NCI-H748 (cell line): ENCODE measurements at regions not wholly inside any gene's neighbourhood (a gene's known extent, or its start where the extent isn't known, plus 50 kb on each side); places are given as distances from the start of the nearest gene placed in this dataset.

Experiments
- DNase-seq: peaks from one replicate; lab custom pipeline; 2025; ENCODE audit not compliant: unreplicated experiment; lab: John Stamatoyannopoulos, UW

DNA sequence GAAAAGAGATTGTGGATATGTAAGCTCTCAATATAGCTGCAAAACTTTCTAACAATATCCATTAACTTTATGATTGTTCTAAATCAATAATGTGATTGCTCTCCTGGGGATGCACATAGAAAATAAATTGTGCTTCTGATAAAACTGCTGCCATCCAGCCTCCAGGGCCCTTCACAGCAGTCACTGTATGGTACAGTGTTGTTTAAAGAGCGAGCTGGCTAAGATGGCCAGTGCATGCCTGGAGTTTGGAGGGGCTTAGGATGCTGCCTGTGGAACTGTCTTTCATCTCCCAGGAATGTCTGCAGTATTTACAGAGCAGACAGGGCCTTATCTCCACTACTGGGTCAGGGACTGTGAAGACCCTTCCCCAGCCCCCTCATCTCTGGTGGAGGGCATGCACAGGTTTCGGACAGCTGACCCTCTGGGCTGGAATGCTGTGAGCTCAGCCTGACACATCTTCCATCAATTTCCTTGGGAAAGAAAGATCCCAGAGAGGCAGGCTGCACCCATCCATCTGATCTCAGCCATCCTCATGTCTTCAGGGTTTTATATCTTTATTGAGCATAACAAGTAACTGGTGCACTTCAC is 137.0 kb downstream of the PLPP3 start:
- DNase-seq = no peak

DNA sequence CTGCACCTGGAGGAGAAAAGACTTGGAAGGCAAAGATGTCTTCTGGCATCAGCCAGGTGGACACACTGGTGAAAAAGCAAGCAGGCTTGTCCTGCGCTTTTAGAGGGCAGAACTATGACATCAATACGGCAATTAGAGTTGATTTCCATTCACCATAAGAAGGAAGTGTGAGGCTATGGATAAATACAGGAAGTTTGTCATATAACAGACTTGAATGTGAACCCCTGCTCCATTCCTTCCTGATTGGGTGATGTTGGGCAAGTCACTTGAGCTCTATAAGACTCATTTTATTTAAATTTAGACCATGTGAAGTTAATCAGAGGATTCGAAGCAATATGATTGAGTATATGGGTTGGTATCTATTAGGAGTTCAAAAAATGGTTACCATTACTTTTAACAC is 137.8 kb downstream of the PLPP3 start:
- DNase-seq = no peak

DNA sequence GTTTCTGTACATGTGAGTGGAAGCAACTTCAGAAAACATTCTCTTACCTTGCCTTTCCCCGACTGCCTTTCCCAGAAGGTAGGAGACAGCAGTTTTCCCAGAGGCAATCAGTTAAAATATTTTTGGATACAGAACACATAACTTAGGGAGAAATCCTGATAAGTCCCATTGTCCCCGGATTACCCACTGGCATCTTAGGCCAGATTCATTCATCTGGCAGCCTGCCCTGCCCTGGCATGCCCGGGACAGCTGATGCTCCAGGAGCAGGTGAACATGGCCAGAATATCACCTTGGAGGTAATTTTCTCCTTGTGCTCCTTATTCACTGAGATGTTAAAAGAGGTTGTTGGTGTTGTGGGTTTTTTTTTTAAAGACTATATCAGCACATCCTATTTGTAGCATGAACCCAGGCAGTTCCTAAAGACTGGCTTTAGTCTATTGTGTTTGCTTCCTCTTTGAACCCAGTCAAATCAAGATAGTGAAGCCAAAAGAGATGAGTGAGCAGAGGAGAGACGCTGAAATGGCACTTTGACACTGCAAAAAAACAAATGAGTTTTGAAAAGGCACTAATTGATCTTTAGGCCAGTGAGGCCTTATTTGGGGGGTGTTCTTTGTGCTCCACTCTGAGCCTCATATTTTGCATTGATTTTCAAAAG is 139.6 kb downstream of the PLPP3 start:
- no peak for DNase-seq

DNA sequence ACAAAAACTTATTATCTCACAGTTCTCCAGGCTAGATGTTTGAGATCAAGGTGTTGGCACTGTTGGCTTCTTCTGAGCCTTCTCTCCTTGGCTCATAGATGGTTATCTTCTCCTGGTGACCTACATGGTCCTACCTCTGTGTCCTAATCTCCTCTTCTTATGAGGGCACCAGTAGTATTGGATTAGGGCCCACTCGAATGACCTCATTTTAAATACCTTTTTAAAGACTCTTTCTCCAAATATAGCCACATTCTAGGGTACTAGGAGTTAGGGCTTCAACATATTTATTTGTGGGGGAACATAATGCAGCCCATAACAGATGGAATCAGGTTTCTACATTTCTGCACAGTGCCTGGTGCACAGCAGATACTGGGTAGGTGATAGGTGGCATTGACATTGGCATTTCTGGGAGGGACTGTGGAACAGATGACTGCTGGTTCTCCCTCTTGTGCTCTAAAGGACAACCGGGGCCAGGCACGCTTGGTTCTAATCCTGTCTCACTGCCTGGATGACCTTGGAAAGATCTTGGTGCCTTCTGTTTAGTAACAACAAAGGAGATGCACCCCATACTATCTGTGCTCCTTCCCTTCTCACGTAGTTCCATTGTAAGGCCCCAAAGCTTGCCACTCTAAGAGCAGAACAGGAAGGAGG is 140.3 kb downstream of the PLPP3 start:
- DNase-seq = no peak

DNA sequence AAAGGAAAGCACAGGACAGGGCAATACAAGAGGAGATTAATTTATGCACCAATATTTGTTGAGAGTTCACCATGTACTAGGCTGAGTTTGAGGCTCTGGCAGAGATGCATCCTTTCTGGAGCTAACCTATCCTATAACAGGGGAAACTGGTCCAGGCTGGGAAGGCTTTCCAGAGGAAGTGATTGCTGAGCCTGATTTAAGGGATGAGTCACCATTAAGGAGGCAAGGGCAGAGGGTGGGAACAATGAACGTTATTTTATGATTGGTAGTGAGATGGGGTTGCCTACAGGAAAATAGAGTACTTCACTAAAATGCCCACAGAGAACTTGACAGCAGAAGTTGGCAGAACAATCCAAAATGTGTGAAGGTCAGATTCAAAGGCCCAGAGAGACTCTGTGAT is 141.4 kb downstream of the PLPP3 start:
- DNase-seq = no peak

DNA sequence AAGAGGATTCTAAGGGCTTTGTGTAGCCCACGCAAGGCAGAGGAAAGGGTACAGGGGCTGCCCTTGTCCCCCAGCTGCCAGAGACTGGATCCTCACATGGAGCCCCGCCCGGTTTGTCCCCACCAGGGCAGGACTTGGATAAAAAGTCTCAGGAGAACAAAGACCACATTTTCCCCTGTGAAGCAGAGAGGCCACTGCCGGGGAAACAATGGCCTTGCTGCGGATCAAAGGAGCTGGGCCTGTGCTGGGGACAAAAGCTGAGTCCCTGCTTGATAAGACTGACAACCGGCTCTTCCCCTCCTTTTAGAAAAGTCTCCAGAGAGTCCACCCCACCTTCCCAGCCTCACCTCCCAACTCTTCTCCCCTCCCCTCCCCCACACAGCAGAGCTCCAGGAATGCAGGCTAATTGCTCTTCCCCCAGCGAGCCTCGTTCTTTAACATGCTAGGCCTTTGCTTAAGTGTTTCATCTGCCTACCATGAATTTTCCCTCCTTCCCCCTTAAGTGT is 142.4 kb downstream of the PLPP3 start:
- DNase-seq = no peak

DNA sequence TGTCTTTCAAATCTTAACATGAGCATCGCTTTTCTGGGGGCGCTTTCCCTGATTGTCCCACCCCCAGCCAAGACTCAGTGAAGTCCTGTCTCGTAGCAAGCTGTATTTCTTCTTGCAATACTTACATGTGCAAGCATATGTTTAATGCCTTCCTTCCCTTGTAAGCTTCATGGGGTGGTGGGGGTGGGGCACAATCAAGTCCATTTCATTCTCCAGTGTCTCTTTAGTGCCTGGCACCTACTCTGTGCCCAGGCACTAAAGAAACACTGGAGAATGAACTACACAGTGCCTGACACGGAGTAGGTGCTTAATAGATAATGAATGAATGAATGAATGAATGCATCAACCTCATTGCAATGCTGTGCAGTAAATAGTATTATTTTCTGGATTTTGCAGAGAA is 143.1 kb downstream of the PLPP3 start:
- DNase-seq = no peak

DNA sequence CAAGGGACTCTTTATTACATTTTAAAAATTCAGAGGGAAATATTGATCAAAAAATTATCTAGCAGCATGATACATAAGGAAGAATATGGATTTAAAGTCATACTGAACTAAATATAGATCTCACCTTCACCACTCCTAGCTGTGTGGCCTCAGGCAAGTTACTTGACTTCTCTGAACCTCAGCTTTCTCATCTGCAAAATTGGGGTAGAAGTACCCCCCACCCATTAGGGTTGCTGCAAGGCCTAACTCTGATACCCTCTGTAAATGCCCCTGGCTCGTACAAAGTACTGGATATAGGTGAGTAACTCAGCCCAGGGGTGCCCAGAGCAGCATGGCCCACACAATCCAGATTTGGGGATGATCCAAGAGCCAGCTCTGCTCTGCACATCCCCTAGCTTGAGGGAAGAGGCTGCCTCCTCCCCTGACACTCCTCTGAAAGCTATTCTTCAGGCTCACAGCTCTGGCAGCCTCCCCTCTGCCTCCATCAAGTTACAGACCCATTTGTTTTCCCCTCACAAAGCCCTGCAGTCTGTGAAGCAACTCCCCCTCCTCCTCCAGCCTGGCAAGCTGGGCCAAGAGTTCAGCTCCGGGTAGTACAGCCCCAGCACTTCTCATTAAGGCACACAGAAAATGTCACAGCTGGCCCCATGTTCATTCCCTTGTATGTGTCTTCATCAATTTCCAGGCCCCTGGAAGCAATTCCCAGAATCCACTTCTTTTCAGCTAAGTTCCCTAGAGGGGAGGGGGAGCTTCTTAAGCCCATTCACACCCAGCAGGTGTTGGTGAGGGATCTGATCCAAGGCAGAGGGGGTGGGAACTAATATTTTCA is 143.7 kb downstream of the PLPP3 start:
- no peak for DNase-seq

DNA sequence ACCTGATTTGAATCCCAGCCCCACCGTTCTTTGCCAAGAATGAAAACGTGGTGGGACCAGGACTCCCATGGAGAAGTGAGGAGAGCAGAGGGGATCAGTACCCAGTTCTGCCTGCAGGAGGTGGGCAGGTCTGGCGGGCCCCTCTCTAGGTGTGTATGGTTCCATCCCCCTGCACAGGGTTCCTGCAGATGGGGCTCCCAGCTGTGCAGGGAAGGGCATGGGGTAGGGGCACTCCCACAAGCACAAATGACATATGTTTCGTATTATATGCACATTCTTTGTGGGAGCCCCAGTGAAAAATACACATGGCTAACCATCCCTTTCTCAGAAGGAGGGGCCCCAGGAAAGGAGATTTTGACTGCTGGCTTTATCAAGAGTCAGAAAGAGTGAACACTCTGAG is 144.6 kb downstream of the PLPP3 start:
- no peak for DNase-seq

DNA sequence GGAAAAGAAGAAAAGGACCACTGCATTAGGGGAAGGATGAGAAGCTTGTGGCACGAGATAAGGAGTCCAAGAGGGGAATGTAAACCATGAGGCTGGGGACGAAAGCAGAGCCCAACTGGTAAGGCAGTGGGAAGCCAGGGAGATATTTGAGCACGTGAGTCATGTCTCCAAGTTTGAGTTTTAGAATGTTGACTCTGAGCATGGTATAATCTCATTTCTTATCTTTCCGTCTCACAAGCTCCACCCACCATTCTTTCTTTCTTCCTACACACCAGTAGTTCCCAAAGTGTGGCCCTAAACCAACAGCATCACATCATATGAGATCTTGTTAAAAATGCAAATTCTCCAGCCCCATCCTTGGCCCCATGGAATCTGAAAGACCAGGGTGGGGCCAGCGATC is 145.3 kb downstream of the PLPP3 start:
- DNase-seq = no peak

DNA sequence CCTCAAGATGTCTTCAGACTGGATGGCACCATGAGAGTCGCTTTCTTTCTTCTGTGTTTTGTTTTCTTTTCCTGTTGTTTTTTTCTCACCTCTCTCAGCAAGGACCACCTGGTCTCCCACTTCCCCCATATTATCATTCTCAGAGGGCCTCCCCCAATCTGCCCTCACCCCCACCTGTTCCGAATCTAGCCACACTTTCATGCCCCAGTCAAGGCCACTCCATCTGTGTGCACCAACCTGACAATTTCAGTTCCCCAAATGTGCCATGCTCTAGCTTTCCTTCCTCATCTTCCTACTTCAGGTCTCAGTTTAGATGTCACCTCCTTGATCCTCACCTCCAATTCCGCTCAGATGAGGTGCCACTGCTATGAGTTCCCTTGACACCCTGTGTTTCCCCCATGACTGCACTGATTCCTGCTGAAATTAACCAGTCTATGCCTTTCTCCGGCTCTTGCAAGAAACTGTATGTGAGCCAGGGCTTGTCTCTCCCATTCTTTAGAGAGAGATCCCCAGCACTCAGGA is 146.2 kb downstream of the PLPP3 start:
- DNase-seq = no peak

DNA sequence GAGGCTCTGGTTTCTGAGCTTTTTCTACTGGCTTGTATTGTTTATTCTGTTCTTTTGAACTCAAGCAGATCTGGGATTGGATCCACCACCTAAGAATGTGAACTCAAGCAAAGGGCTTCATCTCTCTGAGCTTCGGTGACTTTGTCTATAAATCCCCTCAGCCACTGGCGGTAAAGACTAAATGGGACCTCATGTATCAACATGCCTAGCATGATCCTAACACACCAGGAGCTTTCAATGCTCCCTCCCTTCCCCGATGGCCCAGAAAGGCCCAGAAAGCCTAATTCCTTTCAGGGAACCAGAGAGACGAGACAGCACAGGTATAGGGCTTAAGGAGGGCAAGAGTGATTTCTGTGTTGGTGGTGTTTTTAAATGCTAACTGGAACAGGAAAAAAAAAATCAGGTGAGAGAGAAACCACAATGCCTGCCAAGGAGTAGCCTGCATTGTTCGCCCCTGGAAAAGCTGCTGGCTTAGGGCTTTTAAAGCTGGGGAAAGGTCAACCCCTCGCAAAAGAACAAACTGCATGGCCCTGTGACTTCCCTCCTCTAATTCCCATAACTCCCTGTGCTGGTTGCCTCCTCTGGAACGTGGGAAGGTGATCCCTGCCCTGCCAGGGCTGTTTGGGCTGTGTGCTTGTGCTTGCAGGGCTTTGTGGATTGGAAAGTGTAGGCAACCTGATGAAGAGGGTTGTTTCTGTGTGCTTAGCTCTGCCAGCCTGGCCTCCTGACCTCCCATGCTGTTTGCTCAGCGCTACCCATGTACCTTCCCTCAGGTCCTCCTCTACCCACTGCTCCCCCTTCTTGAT is 147.0 kb downstream of the PLPP3 start:
- DNase-seq = no peak

DNA sequence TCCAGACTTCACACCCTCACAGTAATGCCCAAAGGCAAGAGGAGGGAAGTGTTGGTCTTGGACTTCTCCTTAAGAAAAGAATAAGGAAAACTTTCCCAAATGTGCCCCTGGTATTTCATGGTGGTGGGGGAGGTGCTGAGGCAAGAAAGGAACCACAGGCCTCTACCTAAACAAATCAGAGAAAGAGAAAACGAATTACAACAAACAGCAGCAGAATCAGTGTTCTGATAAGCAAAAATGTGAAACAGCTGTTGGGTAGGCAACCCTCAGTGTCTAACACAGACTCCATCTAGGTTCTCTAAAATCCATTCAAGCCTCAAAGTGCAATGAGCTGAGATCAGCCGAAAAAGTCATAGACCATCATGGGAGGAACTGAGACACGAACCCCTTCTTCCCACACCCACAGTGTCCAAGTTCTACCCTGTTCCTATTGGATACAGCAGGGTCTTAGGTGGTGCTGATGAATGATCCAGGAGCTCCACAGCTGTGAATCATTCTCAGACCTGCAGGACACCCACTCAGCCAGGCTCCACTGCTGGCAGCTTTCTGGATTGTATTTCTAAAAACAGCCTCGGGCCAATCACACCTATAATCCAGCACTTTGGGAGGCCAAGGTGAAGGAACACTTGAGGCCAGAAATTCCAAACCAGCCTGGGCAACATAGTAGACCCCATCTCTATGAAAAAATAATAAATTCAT is 149.1 kb downstream of the PLPP3 start:
- no peak for DNase-seq

DNA sequence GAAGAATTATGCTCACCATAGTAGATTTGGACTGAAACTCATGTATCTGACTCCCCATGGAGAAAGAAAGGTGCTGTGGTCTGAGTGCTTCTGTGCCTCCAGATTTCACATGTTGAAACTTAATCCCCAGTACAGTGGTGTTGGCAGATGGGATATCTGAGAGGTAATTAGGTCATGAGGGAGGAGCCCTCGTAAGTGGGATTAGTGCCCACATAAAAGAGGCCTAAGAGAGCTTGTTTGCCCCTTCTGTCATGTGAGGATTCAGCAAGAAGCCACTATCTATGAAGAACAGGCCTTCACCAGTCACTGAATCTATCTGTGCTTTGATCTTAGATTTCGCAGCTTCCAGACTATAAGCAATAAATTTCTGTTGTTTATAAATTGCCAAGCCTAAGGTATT is 150.1 kb downstream of the PLPP3 start:
- no peak for DNase-seq

DNA sequence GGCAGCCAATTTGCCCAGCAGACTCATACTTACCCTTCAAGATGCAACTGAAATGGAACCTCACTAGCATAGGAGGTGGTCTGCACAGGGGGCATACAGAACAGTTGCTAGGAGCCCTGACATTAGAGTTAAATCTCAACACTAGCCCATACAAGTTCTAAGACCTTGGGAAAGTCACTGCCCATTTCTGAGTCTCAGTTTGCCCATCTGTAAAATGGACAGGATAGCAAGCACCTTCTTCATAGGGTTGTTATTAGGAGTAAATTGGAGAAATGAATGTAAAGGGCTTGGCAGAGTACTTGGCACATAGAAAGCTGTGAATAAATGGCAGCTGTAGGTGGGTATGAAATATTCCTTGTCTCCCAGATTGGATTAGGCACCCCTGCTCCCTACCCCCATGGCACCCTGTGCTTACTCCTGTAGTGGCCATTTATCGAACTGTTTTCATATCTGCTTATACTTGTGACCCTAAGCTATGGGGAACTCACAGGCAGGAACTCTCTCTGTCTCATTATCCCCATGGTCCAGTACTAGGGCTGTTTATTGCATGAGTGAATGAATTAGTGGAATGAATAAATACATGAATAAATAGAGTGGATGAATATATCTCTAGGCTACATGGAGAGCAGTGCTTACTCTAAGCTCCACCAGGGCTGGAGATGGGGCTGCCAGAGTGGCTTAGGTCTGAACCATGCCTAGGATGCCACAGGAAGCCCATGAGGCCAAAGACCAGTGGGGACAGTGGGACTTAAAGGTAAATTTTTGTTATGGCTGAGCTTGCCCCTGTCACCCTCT is 152.6 kb downstream of the PLPP3 start:
- no peak for DNase-seq

DNA sequence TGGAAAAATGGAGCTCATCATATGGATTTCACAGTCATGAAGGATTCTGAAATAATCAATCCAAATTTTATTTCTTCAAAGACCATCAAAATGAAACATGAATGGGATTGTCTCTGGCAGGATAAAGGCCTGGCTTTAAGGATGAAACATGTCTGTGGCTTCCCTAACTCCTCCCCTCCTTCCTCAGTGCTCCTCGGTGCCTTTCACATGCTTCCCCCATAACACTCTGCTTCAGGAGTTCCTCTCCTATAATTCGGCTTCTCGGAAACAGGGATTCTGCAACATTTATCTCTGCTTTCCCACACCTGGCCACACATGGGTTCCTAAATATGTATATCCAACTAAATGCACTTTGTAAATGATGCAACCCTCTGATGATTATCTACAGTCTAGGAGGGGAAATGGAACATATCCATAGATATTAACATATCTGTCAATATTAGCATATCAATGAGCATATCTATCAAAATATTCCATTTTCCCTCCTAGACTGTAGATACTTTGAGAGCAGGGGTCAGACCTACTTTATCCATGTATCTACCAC is 153.8 kb downstream of the PLPP3 start:
- no peak for DNase-seq

DNA sequence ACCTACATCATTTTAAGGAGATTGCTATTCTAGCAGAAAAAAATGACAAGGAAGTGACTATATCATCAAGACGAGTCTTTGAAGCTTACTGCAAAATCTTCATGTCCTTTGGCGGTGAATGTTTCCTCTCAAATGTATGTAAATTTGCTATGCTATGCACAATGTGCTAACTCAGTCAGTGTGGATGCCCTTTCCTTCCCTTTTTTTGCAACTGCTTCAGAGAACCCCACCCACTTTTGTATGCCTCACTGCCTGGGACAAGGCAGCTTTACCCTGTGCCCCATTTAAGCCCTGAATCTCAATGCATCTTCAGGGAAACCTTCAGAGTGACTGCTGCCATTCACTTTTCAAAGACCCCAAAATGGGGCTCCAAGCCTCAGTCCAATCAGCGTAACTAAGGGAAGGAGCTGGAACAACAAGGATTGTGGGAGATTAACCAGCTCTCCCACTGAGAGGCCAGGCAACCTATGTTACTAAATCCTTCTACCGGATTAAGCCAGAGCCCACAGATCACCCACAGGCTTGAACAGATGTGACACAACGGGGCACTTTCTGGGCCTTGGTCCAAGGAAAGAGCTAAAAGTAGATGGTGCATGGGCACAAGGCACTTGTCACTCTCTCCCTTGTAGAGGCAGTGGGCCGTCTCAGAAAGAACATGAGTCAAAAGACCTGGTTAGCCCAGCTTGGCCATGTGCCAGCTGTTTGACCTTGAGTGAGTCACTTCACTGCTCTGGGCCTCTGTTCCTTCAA is 154.4 kb downstream of the PLPP3 start:
- DNase-seq = no peak

DNA sequence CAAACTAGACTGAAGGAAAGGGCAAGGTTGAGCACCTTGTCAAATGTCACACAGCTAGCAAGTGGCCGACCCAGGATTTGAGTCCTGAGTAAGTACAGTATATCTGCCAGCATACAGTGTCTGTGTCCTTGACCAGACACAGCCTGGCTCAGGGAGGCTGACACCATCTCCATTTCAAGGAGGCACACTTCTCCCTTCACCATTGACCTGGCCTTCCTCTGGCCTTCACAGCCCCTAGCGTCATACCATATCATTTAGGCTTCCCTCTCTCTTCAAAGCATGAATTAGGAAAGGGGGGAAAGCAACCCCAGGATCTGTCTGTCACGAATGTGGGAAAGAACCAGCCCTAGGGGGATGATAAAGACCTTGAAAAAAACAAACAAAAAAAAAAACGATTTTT is 155.6 kb downstream of the PLPP3 start:
- no peak for DNase-seq
